ENCODE measurements at regions not wholly inside any gene's neighbourhood (a gene's known extent, or its start where the extent isn't known, plus 50 kb on each side); places are given as distances from the start of the nearest gene placed in this dataset.
A peak's percentile ranks its signal among the peaks of the same experiment; 100 is the strongest.

- H3K36me3 Mint-ChIP-seq (ENCODE audit: insufficient read depth) = no peaks in the 10 kb centered on the region
- no peak overlapping the region for H3K4me3 Mint-ChIP-seq (ENCODE audit: low read depth)
- TF ChIP-seq, protein P1, sequence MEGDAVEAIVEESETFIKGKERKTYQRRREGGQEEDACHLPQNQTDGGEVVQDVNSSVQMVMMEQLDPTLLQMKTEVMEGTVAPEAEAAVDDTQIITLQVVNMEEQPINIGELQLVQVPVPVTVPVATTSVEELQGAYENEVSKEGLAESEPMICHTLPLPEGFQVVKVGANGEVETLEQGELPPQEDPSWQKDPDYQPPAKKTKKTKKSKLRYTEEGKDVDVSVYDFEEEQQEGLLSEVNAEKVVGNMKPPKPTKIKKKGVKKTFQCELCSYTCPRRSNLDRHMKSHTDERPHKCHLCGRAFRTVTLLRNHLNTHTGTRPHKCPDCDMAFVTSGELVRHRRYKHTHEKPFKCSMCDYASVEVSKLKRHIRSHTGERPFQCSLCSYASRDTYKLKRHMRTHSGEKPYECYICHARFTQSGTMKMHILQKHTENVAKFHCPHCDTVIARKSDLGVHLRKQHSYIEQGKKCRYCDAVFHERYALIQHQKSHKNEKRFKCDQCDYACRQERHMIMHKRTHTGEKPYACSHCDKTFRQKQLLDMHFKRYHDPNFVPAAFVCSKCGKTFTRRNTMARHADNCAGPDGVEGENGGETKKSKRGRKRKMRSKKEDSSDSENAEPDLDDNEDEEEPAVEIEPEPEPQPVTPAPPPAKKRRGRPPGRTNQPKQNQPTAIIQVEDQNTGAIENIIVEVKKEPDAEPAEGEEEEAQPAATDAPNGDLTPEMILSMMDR (IDR thresholded peaks at IDR 0.05; ENCODE audit: unreplicated experiment) = no peak
- H3K27ac Mint-ChIP-seq = no peak overlapping the region
- peaks cover 4% of the 10 kb centered on the region for H3K9me3 Mint-ChIP-seq (ENCODE audit: low read depth)
- no peak for DNase-seq (ENCODE audit: low spot score, unreplicated experiment)
- peaks cover 12% of the 10 kb centered on the region for H3K4me1 Mint-ChIP-seq (ENCODE audit: low read depth)
- H3K27me3 Mint-ChIP-seq = no peaks in the 10 kb centered on the region
Measured at GRCh38 chr1:73066866-73067265, 784.5 kb upstream of the NEGR1 start.

DNA sequence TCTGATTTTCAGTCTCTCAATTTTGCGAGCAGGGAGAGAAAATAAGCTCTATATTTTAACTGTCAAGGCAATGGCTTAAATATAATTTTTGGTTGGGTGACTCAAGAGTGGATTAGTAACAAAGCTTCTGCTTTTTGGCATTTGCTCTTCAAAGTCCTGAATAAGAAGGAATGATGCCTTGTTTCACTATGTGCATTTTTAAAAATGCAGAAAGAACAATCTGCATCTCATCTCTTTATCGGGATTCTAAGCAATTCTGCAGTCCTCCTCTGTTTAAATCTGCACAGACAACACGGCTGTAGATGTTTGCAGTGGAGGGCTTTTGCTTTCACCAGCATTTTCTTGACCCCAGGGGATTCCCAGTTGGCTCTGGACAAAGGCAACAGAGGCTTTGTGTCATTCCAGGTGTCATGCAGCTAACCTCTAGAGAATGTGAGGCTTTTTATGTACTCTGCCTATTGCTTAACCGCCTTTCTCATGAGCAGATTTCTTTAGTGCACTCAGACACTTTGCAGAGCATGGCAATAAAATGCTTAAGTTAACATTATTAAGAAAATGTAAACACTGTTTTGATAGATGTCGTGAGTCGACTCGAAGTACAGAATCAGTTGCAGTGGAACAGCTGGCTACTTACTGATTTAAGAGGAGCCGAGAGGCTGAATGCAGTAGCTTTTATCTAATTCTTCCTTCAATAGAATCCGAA lies 783.2 kb upstream of the NEGR1 start:
- peak overlapping the region; percentile 77 for H3K27ac Mint-ChIP-seq
- no peak for DNase-seq (ENCODE audit: low spot score, unreplicated experiment)
- peaks cover 12% of the 10 kb centered on the region for H3K4me1 Mint-ChIP-seq (ENCODE audit: low read depth)
- TF ChIP-seq, protein P1 (IDR thresholded peaks at IDR 0.05; ENCODE audit: unreplicated experiment) = no peak
- H3K36me3 Mint-ChIP-seq (ENCODE audit: insufficient read depth) = peaks cover 4% of the 10 kb centered on the region
- peaks cover 12% of the 10 kb centered on the region for H3K9me3 Mint-ChIP-seq (ENCODE audit: low read depth)
- no peaks in the 10 kb centered on the region for H3K27me3 Mint-ChIP-seq
- H3K4me3 Mint-ChIP-seq (ENCODE audit: low read depth) = no peak overlapping the region

DNA sequence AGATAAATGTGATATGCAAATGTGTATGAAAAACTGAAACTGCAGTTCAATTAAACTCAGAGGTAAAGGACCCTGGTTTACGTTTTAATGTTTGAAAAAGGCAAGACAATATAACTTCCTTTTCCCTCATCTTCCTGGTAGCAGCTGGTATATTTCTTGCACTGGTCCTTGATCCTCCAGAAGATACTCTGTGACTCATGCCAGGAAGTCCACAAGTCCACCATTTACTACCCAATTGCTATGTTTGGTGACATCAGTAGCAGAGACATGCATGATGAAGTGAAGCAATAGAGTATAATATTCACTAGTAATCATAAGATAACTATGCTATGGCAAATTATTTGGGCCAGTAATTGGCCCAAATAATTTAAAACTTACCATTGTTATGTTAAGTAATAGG lies 774.5 kb upstream of the NEGR1 start:
- Mint-ChIP-seq H3K36me3 (ENCODE audit: insufficient read depth) (peaks cover 4% of the 10 kb centered on the region), H3K27me3 (no peaks in the 10 kb centered on the region), H3K9me3 (ENCODE audit: low read depth) (peaks cover 12% of the 10 kb centered on the region), H3K4me1 (ENCODE audit: low read depth) (no peaks in the 10 kb centered on the region), H3K27ac (no peak overlapping the region), H3K4me3 (ENCODE audit: low read depth) (no peak overlapping the region)
- no peak for DNase-seq (ENCODE audit: low spot score, unreplicated experiment)
- TF ChIP-seq, protein P1 (IDR thresholded peaks at IDR 0.05; ENCODE audit: unreplicated experiment) = no peak

DNA sequence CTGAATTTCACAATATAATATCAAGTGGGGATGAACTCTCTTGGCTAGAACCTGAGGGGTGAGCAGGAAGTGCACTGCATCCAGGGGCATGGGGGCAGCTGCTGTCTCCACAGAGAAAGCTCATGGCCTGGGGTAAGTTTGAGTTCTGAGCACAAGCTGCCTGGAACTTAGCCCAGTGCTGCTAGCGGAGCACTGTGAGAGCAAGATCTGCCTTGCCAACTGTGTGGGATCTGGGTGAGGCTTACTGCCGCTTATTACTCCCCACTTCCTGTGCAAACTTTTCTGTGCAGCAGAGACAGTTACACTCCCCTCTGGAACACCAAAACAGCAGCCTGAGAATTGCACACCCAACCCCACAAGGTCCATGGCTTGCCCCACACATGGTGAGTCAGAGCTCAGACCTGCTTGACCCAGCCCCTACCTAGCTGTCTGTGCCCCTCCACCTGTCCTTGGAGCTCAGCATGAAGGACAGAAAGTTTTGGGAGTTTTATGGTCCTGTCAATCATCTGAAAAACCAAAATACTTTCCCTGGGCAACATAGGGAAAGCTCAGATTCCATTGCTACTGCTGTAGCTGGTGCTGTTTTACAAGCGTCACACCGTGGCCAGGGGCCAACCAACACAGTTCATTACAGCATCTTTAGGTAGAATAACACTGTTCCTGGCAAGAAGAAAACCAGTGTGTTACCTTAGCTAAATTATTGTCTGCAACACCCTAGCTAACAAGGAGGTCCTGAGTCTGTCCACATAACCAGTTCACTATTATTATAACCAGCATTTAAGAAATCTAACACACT lies 762.1 kb upstream of the NEGR1 start:
- no peak overlapping the region for H3K4me3 Mint-ChIP-seq (ENCODE audit: low read depth)
- H3K27me3 Mint-ChIP-seq = no peaks in the 10 kb centered on the region
- H3K9me3 Mint-ChIP-seq (ENCODE audit: low read depth) = peaks cover 4% of the 10 kb centered on the region
- H3K27ac Mint-ChIP-seq = peak overlapping the region; percentile 7
- no peak for DNase-seq (ENCODE audit: low spot score, unreplicated experiment)
- TF ChIP-seq, protein P1 (IDR thresholded peaks at IDR 0.05; ENCODE audit: unreplicated experiment) = no peak
- H3K36me3 Mint-ChIP-seq (ENCODE audit: insufficient read depth) = no peaks in the 10 kb centered on the region
- peaks cover 1% of the 10 kb centered on the region for H3K4me1 Mint-ChIP-seq (ENCODE audit: low read depth)

GRCh38 chr1:73042403-73042802 lies 760.1 kb upstream of the NEGR1 start:
- no peaks in the 10 kb centered on the region for H3K9me3 Mint-ChIP-seq (ENCODE audit: low read depth)
- H3K27me3 Mint-ChIP-seq = no peaks in the 10 kb centered on the region
- H3K36me3 Mint-ChIP-seq (ENCODE audit: insufficient read depth) = no peaks in the 10 kb centered on the region
- peaks cover 1% of the 10 kb centered on the region for H3K4me1 Mint-ChIP-seq (ENCODE audit: low read depth)
- no peak for DNase-seq (ENCODE audit: low spot score, unreplicated experiment)
- no peak overlapping the region for H3K4me3 Mint-ChIP-seq (ENCODE audit: low read depth)
- TF ChIP-seq, protein P1 (IDR thresholded peaks at IDR 0.05; ENCODE audit: unreplicated experiment) = no peak
- no peak overlapping the region for H3K27ac Mint-ChIP-seq
